Right forelimb (tissue), 1 donor: ENCODE measurements at regions not wholly inside any gene's neighbourhood (a gene's known extent, or its start where the extent isn't known, plus 50 kb on each side); places are given as distances from the start of the nearest gene placed in this dataset.
"Not testable (repeated sequence)": the region's sequence is repeated elsewhere in the genome, so short reads cannot be mapped to it uniquely, and the experiment has no call there.

ENCODE experiments used
- DNase-seq: peaks from one replicate; pipeline ENCODE4 v3.0.0-alpha.2; 2018

DNA sequence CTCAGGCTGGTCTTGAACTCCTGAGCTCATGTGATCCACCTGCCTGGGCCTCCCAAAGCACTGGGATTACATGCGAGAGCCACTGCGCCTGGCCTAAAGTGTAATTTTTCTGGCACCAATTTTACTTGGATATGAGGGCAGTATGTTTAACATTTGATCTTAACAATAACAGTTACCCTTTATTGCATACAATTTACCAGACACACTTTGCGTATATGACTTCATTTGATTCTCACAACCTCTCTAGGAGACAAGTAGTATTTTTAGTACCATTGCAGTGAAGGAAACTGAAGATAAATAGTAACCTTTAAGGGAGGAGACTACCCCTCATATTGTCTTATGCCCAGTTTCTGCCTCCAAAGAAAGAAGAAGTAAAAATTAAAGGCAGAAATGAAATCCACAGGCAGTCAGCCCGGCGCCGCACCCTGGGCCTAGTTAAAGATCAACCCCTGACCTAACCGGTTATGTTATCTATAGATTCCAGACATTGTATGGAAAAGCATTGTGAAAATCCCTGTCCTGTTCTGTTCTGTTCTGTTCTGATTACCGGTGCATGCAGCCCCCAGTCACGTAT is 54.0 kb downstream of the CYP26A1 start:
- not testable (repeated sequence) for DNase-seq

DNA sequence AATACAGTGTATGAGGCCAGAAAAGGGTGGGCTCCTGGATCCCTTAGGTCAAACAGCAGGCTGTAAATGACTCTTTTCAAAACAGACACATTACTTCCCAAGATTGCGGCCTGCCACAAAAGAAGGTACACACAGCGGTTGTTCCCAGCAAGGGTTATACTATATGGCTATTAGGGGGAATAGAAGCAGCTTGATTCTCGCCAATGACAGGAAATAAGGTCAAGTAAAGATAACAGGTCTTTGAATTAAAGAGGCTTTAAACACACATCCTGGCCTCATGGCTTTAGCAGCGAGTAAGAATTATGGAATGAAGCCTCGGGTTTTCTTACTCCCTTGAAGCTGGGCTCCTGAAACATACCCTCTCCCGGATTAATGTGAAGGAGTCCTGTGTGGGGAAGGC is 58.3 kb downstream of the CYP26A1 start:
- no peak for DNase-seq

DNA sequence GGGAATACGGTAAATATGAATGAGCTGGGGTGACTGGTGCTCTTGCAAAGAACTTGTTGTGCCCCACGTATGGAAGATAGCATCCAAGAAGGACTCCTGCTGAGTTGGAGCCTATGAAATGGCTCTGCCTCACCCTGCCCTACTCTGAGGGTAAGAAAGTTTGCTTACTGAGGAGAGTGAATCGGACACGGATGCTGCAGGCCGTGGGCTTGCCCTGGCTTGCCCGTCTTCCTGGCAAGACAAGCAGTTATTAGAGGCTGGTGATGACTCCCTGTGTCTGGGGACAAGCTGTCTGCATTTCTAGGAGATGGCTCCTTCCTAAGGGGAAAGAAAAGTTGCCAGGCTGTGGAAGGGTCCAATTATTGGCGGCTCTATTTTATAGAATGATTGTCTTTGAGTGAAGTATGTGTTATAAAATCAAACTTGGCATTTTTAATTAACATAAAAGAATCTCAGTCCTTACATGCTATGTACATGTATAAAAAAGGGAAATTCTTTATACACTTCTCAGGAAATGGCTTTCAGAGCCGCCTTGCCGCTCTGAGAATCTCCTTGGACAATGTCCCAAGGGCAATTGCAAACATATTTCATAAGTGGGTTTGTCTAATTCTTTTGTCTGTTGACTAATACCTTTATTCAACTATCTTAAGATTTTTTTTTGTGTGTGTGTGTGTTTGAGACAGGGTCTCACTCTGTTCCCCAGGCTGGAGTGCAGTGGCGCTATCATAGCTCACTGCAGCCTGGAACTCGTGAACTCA is 64.6 kb downstream of the CYP26A1 start:
- DNase-seq = no peak

DNA sequence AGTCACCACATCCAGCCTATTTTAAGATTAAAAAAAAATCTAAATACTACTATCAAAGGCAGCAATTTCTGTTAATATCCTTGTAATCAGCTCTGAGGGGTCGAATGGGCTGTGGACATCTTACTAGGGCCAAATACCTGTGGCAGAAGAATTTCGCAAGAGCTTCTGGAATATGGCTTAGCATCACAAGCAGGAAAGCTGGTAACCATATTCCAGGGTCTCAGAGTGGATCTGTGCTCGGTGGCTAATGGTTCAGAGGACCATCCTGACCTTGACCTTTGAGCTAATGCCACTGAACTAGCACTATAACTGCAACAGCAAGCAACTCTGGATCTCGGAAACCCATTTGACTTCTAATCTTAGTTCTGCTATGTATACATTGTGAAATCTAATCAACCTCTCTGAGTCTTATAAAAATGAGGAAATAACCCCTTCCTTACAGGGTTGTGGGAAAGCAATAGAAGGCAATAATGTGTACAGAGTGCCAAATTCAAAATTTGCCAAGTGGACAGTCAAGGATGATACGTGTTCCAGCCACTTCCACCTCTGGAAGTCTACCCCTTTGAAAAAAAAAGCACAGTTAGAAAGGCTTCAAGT is 65.5 kb downstream of the CYP26A1 start:
- no peak for DNase-seq

DNA sequence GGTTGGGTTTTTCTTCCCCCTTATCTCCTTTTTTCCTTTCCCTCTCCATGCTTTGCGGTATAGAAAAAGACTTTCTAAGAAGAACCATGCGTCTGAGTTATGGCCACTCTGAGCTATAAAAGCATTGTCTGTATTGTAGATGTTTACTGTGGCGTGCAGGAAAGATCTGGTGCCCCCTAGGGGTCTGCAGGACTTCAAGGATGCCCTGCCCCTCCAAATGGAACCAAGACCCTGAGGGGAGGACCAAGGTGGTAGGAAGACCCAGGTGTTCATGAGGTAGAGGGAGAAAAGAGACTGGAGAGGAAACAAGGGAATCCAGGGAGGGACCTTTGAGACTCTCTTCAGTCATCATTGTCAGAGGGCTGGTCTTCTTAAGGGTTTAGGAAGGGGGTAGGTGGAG is 68.8 kb downstream of the CYP26A1 start:
- DNase-seq = no peak

DNA sequence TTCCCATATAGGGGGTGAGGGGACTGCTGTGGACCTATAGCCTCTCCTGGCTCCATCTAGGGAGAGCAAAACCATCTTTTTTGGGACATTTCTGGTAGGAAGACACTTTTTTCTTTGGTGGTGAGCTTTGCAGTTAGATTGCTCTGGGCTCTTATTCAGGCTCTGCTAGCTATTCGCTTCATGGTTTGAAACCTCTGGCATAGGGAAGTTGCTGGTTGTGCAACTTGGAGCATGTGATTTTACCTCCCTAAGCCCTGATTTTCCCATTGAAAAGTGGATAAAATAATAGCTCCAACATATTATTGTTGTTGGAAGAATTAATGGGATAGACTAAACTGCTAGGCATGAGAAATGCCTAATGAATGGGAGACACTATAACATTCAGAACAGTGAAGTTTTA is 69.6 kb downstream of the CYP26A1 start:
- DNase-seq = no peak

DNA sequence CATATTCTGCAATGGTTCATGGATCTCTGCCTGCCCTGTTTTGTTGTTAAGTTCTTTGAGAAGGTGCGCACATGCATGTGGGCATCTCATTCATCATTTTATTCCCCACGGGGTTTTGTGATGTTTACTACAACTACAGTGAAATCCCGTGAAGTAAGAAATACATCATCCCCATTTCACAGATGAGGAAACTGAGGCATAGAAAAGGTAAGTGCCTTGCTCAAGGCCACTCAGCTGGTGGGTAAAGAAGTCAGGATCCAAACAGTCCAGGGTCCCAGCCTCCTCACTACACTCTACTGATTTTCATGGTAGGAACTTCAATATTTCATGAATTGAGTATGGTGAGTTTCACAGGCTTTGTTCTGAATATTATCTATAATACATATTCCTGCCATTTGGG is 72.6 kb downstream of the CYP26A1 start:
- no peak for DNase-seq

DNA sequence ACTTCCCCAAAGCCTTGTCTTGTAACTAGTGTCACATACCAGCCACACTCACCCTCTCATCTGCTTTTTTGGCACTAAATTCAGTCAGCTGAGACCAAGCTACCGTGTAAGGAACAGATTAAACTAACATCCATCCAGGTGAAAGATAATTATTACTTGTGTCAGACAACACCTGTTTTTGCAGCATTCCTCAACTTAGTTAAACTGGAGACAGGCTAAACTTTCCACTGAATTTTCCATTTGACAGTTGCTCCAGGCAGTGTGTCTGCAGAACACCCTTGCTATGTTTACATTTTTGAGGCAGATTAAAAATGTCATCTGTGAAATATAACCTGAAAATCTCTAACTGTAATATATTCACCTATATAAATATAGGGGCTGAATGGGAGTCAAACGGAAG is 73.6 kb downstream of the CYP26A1 start:
- DNase-seq = no peak

DNA sequence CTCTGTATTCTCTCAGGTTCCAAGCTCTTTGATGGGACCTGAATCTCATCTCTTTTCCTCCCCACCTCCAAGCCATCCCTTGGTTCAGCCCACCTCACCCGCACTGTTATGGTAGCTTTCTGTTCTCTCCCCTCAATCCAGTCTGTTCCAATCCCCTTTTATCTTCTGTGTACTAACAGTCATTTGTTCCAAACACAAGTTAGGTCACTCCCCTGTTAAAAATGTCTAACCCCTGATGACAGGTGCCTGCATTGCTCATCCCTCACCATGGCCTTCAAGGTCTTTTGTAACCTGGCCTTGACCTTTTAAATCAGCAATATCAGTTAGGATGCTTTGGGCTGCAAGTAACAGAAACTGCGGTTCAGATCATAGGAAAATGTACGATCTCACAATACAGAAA is 74.8 kb downstream of the CYP26A1 start:
- no peak for DNase-seq

DNA sequence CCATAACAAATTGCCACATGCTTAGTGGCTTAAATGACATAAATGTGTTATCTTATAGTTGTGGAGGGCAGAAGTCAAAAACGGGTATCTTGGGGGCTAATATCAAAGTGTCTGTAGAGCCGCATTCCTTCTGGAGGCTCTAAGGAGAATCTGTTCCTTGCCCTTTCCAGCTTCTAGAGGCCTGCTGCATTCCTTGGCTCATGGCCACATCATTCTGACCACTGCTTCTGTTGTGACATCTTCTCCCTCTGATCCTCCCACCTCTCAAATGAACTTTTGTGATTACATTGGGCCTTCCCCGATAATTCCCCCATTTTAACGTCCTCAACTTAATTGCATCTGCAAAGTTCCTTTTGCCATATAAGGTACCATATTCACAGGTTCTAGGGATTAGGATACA is 76.1 kb downstream of the CYP26A1 start:
- no peak for DNase-seq

DNA sequence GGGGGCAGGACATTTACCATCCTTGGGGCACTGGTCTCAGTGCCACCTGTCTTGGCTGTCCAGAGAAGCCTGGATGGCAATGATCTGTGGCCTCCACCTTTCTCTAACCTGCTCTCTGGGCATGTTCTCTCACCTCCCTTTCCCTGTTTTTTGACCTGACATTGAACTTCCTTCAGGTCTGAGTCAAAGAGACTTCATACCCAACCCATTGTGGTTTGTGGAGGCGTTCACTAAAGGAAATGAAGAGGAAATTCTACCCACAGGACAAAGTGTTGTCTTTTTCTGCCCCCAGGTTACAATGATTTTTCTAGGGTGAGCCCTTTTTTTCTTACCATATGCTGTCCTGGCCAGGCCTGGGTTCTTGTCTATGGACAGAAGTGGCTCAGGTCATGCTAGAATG is 76.6 kb downstream of the CYP26A1 start:
- no peak for DNase-seq

DNA sequence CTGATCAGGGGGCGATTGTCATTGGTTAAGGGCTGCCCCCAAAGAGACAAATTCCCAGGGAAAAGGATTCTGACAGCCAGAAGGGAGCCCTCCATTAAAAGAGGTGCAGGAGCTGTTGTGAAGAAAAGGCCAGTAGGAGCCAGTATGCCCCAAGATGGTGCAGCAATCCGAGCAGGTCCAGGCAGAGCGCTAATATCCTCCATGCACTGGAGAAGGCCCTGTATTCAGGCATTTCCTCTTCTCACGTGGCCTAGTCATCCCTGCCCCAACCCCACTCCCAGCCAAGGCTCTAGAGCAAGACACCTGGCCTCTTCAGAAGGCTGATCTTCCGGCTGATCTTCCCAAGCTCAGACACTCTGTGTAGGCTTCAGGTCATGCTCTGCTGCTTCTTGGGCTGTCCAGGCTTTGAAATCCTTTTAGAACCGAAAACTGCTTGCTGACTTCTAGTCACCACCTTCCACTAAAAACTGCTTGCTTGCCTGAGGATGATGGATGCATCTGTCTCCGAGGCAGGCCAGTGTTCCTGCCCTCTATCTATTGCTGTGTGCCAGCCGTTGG is 77.4 kb downstream of the CYP26A1 start:
- no peak for DNase-seq

DNA sequence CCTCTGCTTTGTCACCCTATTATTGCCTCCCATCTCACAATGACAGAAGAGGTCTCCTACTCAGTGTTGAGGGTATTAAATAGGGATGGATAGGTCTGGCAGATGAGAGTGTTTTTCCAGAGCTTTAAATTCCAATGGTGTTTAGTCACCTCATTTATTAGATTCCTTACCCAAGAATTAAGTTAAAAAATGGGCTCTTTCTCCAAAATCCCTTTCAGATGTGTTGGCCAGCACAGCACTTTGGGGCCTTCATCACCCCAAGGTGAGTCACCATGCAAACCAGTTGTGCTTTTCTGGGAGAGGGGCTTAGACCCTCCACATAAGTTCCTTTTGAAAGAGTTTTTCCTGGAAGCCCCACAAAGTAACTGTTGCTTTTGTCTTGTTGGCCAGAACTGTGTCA is 78.4 kb downstream of the CYP26A1 start:
- no peak for DNase-seq

DNA sequence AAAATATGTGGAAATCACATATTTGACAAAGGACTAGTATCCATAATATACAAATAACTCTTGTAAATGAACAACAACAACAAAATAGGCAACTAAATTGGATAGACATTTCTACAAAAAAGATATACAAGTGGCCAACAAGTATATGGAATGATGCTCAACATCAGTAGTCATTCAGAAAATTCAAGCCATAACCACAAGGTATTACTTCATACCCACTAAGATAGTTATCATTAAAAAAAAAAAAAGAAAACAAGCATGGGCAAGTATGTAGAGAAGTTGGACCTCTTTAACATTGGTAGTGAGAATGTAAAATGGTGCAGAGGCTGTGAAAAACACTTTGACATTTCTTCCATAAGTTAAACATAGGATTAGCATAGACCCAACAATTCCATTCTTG is 80.8 kb downstream of the CYP26A1 start:
- no peak for DNase-seq

DNA sequence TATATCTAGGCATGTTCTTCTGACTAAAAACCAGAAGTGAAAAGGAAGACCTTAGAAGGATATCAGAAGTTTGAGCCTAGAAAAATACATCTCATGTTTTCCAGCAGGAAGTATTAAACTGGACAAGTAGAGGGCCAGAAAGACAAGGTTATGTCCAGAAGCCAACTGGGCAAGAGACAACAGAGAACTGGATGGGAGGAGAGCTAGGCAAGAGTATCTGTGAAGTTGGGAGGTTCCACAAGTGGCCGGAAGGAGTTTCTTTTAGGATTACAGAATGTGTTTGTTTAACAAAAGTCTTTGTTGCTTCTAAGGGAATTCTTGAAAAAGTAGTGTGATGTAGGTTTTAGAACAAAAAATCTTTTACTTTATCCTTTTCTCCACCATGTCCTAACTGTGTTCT is 86.4 kb downstream of the CYP26A1 start:
- DNase-seq = no peak

DNA sequence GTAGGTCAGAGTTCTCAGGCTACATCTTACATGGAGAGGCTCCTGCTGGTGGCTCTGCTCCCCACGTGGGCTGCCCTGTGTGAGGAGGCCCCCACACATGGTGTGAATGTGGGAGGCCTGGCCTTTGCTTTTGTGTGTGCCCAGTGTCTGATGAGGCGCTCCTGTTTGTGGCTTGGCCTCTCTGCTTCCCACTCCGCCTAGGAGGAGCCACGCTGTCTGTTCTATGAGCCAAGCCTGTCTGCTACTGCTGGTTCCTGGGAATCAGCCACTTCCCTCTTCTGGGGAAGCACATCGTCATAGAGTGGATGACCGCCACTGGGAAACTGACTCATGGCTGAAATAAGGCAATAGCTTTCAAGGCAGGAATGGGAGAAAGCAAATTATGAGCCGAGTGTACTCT is 87.1 kb downstream of the CYP26A1 start:
- peak; percentile 47 for DNase-seq

DNA sequence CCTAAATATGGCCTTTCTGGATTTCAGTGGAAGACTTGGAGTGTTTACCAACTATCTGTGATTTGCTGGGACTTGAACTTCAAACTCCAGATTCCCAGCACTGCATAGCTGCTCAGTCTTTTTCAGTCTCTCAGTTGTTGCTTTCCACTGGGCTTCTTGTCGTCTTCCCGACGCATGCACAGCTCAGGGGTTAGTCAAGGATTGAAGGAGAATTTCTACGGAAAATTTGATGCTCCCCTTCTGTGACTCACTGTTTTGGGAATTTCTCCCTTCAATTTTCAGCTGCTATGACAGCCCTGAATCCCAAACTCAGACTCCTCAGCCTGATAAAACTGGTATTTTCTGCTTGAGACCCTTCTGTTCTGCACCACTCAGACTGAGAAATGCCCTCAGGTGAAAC is 91.7 kb downstream of the CYP26A1 start:
- DNase-seq = no peak

DNA sequence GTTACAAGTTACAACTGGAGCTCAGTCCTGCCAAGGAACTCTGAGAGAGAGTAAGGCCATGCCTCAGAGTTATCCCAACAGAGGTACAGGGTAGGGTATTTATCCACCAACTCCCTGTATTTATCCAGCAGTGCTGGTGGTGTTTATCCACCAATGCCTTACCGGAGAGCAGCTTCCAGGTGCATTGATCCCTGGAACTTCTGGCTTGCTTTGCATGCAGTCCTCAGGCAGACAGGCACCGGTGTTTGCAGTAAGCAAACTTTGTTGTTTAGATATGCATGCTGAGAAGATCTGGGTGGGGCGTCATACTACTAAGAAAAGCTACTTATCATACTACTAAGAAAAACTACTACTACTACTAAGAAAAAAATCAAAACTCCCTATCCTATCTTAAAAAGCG is 92.4 kb downstream of the CYP26A1 start:
- no peak for DNase-seq

DNA sequence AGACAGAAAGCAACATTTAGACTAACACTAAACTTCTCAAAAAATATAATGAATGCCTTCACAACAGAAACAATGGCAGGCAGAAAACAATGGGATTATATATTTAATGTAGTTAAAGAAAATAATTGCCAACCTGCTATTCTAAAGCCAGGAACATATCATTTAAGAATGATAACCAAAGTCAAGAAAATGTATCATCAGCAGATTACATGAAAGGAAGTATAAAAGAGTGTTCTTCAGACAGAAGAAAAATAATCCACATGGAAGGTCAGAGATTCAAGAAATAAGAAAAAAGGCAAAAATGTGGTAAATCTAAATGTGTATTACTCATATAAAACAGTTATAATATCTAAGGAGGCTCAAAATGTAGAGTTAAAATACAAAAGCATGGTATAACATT is 98.1 kb downstream of the CYP26A1 start:
- DNase-seq = no peak

DNA sequence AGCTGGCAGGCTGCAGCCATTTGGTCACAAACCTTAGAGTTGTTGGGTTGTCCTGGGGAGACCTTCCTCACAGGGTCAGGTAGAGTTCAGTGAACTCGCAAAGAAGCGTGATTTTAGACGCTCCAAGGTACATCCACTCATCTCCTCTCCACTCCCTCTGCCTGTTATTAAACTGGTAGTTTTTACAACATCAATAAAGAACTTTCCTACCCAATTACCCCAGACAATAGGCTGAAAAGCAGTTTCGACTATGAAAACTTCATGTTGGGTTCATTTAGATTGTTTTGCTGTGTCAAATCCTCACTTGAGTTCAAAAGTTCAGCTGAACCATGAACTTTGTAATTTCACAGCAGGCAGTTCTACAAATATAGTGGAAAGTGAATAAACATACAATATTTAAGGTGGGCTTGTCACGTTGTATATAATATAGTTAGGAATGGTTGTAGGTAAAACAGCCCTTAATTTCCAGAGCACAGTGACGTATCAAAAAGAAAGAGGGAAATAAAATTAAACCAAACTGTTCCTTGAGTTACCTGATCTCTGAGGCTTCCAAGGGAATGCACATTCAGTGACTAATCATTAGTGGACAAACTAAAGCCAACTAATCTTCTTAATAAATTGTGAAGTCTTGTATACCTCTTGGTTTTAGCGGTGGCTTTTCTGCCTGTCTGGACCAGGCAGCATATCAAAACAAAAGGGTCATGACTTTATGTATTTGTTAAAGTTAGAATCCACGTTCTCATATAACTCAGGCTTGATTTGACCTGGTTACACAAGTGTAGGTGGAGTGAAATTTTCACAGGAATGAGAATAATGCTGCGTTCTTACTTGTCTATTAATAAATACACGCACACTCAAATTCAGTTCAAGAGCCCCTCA is 100.5 kb downstream of the CYP26A1 start:
- DNase-seq = no peak

DNA sequence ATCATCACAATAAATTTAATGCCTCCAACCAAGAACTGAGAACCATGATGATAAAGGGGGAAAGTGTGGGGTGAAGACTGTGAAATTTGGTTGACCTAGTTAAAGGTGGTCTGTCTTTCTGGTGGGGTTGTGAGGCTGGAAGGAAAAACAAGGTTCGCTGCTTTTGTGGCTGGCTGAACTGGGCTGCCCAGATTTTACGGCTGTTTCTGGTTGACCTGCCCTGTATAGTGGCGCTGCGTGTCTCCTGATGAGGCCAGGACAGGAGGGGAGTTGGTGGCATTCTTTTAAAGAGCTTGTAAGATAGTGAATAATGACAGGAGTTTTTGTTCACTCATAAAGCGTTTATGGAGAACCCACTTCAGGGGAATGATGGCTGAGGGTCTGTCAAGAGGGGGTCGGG is 101.8 kb downstream of the CYP26A1 start:
- no peak for DNase-seq

DNA sequence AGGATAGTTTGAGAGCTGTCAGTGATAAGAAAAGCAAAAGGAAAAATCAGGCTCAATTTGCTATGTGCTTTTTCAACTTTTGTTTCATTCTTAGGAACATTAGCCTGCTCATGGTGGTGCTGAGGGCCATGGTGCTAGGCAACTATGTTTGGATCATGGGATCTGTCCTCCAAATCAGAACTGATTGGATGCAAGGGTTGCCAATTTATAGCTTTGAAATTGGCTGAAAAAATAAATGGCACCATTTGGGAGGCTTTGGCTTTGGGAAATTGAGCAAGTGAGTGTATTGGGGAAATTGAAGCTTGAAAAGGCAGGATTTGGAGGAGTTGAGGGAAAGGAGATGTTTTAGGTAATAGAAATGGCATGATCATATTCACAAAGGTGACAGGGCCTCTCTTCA is 103.8 kb downstream of the CYP26A1 start:
- no peak for DNase-seq

DNA sequence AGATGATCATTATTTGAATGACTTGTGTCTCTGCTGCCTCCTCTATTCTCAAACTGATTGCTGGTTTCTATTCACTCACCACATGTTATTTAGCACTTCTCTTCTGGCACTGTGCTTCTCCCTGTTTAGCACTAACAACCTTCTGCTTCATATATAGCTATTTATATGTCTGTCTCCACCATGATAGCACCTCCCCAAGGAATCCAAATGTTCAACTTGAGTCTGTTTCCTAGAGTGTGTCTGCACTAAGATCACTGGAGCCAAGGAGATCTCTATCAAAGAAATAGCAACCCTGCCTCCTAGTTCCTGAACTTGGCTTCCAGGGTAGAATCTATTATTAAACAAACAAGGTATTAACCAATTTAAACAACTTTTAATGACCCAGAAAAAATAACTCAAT is 104.5 kb downstream of the CYP26A1 start:
- no peak for DNase-seq
